HG02884 (cell line): ENCODE measurements at regions not wholly inside any gene's neighbourhood (a gene's known extent, or its start where the extent isn't known, plus 50 kb on each side); places are given as distances from the start of the nearest gene placed in this dataset.
A peak's percentile ranks its signal among the peaks of the same experiment; 100 is the strongest.
"Not testable (repeated sequence)": the region's sequence is repeated elsewhere in the genome, so short reads cannot be mapped to it uniquely, and the experiment has no call there.

ENCODE experiments used
- ATAC-seq: cut with Tn5 transposase; IDR thresholded peaks from one replicate; pipeline ENCODE4 v1.9.1; 2021; ENCODE audit warnings: mild to moderate bottlenecking, moderate library complexity; ENCODE audit not compliant: unreplicated experiment

GRCh38 chr11:81337756-81338155, 1395.9 kb downstream of the FAM181B start:
- ATAC-seq: no peak

GRCh38 chr11:81332276-81332675, 1401.4 kb downstream of the FAM181B start:
- no peak for ATAC-seq

GRCh38 chr11:81331611-81332235, 1401.9 kb downstream of the FAM181B start:
- ATAC-seq: no peak

GRCh38 chr11:81331088-81331487, 1402.6 kb downstream of the FAM181B start:
- ATAC-seq: no peak

GRCh38 chr11:81303038-81303664, 1430.5 kb downstream of the FAM181B start:
- no peak for ATAC-seq

GRCh38 chr11:81301166-81301830, 1432.4 kb downstream of the FAM181B start:
- ATAC-seq: no peak

GRCh38 chr11:81286959-81287358, 1446.7 kb downstream of the FAM181B start:
- ATAC-seq: no peak

GRCh38 chr11:81286550-81286949, 1447.1 kb downstream of the FAM181B start:
- no peak for ATAC-seq

- not testable (repeated sequence) for ATAC-seq
Measured at GRCh38 chr11:81280228-81280627, 1453.4 kb downstream of the FAM181B start.

GRCh38 chr11:81278991-81279390, 1454.7 kb downstream of the FAM181B start:
- no peak for ATAC-seq

GRCh38 chr11:81270686-81271085, 1463.0 kb downstream of the FAM181B start:
- no peak for ATAC-seq

GRCh38 chr11:81267246-81267645, 1466.4 kb downstream of the FAM181B start:
- ATAC-seq: no peak

GRCh38 chr11:81259471-81259870, 1474.2 kb downstream of the FAM181B start:
- no peak for ATAC-seq

GRCh38 chr11:81255895-81256294, 1477.8 kb downstream of the FAM181B start:
- ATAC-seq: no peak

- no peak for ATAC-seq
Measured at GRCh38 chr11:81253244-81253643, 1480.4 kb downstream of the FAM181B start.

GRCh38 chr11:81246941-81247340, 1486.7 kb downstream of the FAM181B start:
- no peak for ATAC-seq

- ATAC-seq: no peak
Measured at GRCh38 chr11:81245791-81246190, 1487.9 kb downstream of the FAM181B start.

GRCh38 chr11:81241672-81242275, 1491.9 kb downstream of the FAM181B start:
- no peak for ATAC-seq

- peak; percentile 72 for ATAC-seq
Measured at GRCh38 chr11:81237139-81237538, 1496.5 kb downstream of the FAM181B start.

GRCh38 chr11:81227409-81227808, 1506.3 kb downstream of the FAM181B start:
- ATAC-seq: not testable (repeated sequence)

GRCh38 chr11:81224396-81224795, 1509.3 kb downstream of the FAM181B start:
- no peak for ATAC-seq

GRCh38 chr11:81222491-81222890, 1511.2 kb downstream of the FAM181B start:
- no peak for ATAC-seq
